Fibroblast of villous mesenchyme (primary cell): ENCODE measurements at regions not wholly inside any gene's neighbourhood (a gene's known extent, or its start where the extent isn't known, plus 50 kb on each side); places are given as distances from the start of the nearest gene placed in this dataset. TPM values are rescaled to one million over a fixed set of nuclear protein-coding genes. Genes with fewer than 3 reads are reported as not detected.

ENCODE experiments used
- DNase-seq: peaks from one replicate; pipeline ENCODE4 v3.0.0-alpha.2; 2010; ENCODE audit warnings: low read depth
- H3K4me3 ChIP-seq: 2 replicates; pipeline ENCODE4 v1.5.1; 2011; ENCODE audit warnings: low read depth, mild to moderate bottlenecking, low read length
- small RNA-seq: library from RNA; depleted of rRNA; stranded (forward); fragments of <200 nt; gene quantifications from one replicate; pipeline ENCODE3, GENCODE V24; 2012
- TF ChIP-seq, protein P1 (sequence below): IDR thresholded peaks from 2 replicates; pipeline ENCODE4 v1.5.1; 2012; ENCODE audit warnings: low read depth, mild to moderate bottlenecking, low read length; ENCODE audit not compliant: insufficient read depth

DNA sequence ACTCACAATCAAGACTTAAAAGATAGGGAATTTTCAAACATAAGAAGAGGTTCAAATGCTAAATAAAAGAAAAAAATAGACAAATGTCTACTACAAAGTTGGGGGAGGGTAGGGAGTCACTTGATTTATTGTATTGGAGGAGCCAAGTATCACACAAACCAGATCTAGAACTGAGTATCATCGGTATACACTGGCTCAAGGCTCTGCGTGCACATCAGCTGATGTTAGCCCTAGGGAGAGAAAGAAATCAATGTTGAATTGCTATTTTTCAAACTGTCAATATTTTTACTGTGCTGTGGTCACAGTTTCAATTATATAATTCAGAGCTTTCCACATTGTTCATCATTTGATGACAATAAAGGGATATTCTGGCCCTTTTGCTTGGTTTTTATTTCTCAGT lies 54.9 kb upstream of the RXFP2 start:
- TF ChIP-seq, protein P1, sequence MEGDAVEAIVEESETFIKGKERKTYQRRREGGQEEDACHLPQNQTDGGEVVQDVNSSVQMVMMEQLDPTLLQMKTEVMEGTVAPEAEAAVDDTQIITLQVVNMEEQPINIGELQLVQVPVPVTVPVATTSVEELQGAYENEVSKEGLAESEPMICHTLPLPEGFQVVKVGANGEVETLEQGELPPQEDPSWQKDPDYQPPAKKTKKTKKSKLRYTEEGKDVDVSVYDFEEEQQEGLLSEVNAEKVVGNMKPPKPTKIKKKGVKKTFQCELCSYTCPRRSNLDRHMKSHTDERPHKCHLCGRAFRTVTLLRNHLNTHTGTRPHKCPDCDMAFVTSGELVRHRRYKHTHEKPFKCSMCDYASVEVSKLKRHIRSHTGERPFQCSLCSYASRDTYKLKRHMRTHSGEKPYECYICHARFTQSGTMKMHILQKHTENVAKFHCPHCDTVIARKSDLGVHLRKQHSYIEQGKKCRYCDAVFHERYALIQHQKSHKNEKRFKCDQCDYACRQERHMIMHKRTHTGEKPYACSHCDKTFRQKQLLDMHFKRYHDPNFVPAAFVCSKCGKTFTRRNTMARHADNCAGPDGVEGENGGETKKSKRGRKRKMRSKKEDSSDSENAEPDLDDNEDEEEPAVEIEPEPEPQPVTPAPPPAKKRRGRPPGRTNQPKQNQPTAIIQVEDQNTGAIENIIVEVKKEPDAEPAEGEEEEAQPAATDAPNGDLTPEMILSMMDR: no peak
- no peak overlapping the region for H3K4me3 ChIP-seq
- no peak for DNase-seq

DNA sequence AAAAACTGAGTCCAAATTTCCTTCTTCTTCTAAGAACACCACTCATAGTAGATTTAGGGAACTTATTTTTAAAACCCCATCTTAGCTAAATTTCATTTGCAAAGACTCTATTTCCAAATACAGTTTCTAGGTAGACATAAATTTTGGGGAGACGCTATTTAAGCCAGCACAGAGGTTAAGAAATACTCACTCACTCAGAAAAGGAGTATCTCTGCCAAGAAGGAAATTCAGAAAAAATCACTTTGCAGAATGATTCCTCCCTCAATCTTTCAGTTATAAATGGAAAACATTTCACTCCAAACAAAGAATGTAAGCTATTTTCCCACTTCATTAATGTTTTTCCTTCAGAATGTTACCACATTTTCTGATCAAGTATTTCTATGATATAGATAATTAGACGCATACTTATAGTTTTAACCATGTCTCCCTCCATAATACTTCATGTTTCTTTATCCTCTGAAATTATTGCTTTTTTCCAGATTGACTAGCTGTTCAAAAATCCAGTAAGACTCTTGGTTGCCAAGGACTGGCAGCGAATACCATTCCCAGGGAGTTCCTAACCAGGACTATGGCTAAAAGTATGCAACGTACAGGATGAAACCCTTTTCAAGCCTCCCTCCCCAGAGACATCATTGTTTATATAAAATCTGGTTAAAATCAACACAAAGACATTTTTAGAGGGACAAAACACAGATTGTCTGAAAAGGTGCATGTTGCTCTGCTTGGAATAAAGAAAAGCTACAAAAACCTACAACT lies 52.5 kb upstream of the RXFP2 start:
- H3K4me3 ChIP-seq: no peak overlapping the region
- TF ChIP-seq, protein P1: no peak
- DNase-seq: no peak

Small RNA genes in the stretch of these regions (small RNA-seq; reads per million reads assigned to genes)
- gene AL161616.1: not detected
